Transverse colon (tissue), 1 donor: ENCODE measurements at regions not wholly inside any gene's neighbourhood (a gene's known extent, or its start where the extent isn't known, plus 50 kb on each side); places are given as distances from the start of the nearest gene placed in this dataset.

Experiments
- EP300 ChIP-seq: sonication (generic); formaldehyde crosslinking; IDR thresholded peaks from one replicate; pipeline ENCODE4 v1.6.1; 2017; ENCODE audit warnings: antibody characterized with exemption, low read depth
- POLR2A ChIP-seq: fragments of 450-650 bp; IDR thresholded peaks from one replicate; pipeline ENCODE4 v1.6.1; 2016; ENCODE audit warnings: antibody characterized with exemption, mild to moderate bottlenecking, moderate library complexity

DNA sequence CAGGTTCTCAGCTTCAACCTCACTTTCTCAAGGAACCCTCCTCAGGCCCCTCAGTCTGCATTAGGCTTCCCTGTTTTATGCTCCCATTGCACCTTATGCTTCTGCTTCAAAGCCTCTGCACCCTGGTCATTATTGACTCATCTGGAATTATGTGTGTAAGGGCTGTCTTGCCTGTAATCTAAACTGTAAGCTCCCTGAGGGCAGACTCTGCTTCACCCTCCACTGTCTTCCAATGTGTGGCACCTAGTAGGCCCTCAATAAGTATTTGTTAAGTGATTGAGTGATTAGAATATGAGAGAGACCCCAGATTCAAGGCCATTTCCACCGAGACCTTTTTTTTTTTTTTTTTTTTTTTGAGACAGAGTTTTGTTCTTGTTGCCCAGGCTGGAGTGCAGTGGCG lies 79.1 kb downstream of the VCPKMT start:
- TF ChIP-seq POLR2A (no peak), EP300 (no peak)
